Natural killer cell (primary cell): ENCODE measurements at regions not wholly inside any gene's neighbourhood (a gene's known extent, or its start where the extent isn't known, plus 50 kb on each side); places are given as distances from the start of the nearest gene placed in this dataset.
"Not testable (repeated sequence)": the region's sequence is repeated elsewhere in the genome, so short reads cannot be mapped to it uniquely, and the experiment has no call there.

ENCODE experiments used
- ATAC-seq, 3 donors: fragments of 150-1000 bp in 2 of 3; fragments of 200-7000 bp in 1 of 3; cut with Tn5 transposase; 1 replicate in 1 of 3; 2 replicates in 2 of 3; pipeline ENCODE4 v1.10.0; 2021; ENCODE audit warnings: mild to moderate bottlenecking in 2 of 3, moderate library complexity in 2 of 3
- DNase-seq, 2 donors: peaks; one replicate each; pipeline versions ENCODE4 v3.0.0 to v3.0.0-alpha.2; 2013 to 2021; ENCODE audit warnings: mixed read lengths in 1 of 2
- H3K27ac ChIP-seq: one replicate; pipeline ENCODE4 v1.5.1; 2013; ENCODE audit warnings: mild to moderate bottlenecking, low read length
- H3K27me3 ChIP-seq: one replicate; pipeline ENCODE4 v1.6.1; 2013; ENCODE audit warnings: low read length; ENCODE audit not compliant: control insufficient read depth, insufficient read depth
- H3K36me3 ChIP-seq: one replicate; pipeline ENCODE4 v1.6.1; 2013; ENCODE audit warnings: low read length; ENCODE audit not compliant: control insufficient read depth, insufficient read depth
- H3K4me1 ChIP-seq: one replicate; pipeline ENCODE4 v1.6.1; 2013; ENCODE audit warnings: low read length; ENCODE audit not compliant: control insufficient read depth, insufficient read depth
- H3K4me3 ChIP-seq: one replicate; pipeline ENCODE4 v1.5.1; 2013; ENCODE audit warnings: low read length
- H3K9me3 ChIP-seq: one replicate; pipeline ENCODE4 v1.6.1; 2013; ENCODE audit warnings: low read length; ENCODE audit not compliant: control insufficient read depth, insufficient read depth
- H3K27ac Mint-ChIP-seq, 2 donors: one replicate each; pipeline ENCODE4 v1.8.0; 2022; ENCODE audit warnings: mild to moderate bottlenecking in 2 of 2, mixed read lengths in 2 of 2, moderate library complexity in 1 of 2
- H3K27me3 Mint-ChIP-seq, 2 donors: one replicate each; pipeline ENCODE4 v1.8.0; 2022; ENCODE audit warnings: low read depth in 2 of 2, mixed read lengths in 2 of 2
- H3K36me3 Mint-ChIP-seq: one replicate; pipeline ENCODE4 v1.8.0; 2022; ENCODE audit warnings: mixed read lengths
- H3K4me1 Mint-ChIP-seq, 2 donors: one replicate each; pipeline ENCODE4 v1.8.0; 2022; ENCODE audit warnings: mixed read lengths in 2 of 2
- H3K4me3 Mint-ChIP-seq: one replicate; pipeline ENCODE4 v1.8.0; 2022; ENCODE audit warnings: mild to moderate bottlenecking, moderate library complexity, mixed read lengths
- H3K9me3 Mint-ChIP-seq, 2 donors: one replicate each; pipeline ENCODE4 v1.8.0; 2022; ENCODE audit warnings: mixed read lengths in 2 of 2
- WGBS: methylation state at CpG from one replicate; pipeline ENCODE4 v1.1.7; 2013; ENCODE audit warnings: missing lambda C conversion rate; ENCODE audit not compliant: insufficient coverage; 5-methylcytosine and 5-hydroxymethylcytosine counted together
- intact Hi-C: fragments of 100-400 bp; cut with micrococcal nuclease; formaldehyde crosslinking; loops from one replicate; pipeline ENCODE4 v1.14.2; 2022
- TF ChIP-seq, protein P1 (sequence below): fragments of 200-600 bp; IDR thresholded peaks from one replicate; pipeline ENCODE4 v1.8.0; 2022; ENCODE audit warnings: antibody characterized with exemption

DNA sequence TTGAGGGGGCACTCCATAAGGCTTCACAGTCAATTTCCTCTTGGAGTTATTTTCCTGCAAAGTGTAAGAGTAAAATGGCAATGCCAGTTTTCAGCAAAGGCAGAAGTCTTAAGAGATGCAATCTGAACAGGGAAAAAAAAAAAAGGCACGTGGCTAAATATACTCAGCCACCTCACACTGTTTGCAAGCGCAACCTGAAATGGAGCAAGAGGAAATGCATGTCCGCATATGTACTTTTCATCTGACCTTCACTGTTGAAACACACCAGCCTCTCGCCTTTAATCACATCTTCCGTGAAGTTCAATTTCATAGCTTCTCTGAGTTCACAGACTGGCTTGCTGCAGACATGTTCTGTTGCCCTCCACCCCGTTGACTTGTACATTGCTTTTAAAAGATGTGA is 101.4 kb downstream of the KATNIP start:
- Histone ChIP-seq H3K36me3 (peaks cover 2% of the 10 kb centered on the region), H3K27me3 (no peaks in the 10 kb centered on the region), H3K27ac (no peak overlapping the region), H3K4me3 (no peak overlapping the region), H3K9me3 (no peaks in the 10 kb centered on the region), H3K4me1 (no peaks in the 10 kb centered on the region)
- Mint-ChIP-seq H3K27ac (no peak overlapping the region), H3K9me3 (no peaks in the 10 kb centered on the region), H3K27me3 (no peaks in the 10 kb centered on the region), H3K4me1 (no peaks in the 10 kb centered on the region), H3K36me3 (no peaks in the 10 kb centered on the region), H3K4me3 (no peak overlapping the region)
- WGBS = 89% methylated on average over 6 of the region's 6 CpGs
- DNase-seq (no peak), ATAC-seq (no peak)
- TF ChIP-seq, protein P1, sequence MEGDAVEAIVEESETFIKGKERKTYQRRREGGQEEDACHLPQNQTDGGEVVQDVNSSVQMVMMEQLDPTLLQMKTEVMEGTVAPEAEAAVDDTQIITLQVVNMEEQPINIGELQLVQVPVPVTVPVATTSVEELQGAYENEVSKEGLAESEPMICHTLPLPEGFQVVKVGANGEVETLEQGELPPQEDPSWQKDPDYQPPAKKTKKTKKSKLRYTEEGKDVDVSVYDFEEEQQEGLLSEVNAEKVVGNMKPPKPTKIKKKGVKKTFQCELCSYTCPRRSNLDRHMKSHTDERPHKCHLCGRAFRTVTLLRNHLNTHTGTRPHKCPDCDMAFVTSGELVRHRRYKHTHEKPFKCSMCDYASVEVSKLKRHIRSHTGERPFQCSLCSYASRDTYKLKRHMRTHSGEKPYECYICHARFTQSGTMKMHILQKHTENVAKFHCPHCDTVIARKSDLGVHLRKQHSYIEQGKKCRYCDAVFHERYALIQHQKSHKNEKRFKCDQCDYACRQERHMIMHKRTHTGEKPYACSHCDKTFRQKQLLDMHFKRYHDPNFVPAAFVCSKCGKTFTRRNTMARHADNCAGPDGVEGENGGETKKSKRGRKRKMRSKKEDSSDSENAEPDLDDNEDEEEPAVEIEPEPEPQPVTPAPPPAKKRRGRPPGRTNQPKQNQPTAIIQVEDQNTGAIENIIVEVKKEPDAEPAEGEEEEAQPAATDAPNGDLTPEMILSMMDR = no peak
- intact Hi-C loops = no loop called here

DNA sequence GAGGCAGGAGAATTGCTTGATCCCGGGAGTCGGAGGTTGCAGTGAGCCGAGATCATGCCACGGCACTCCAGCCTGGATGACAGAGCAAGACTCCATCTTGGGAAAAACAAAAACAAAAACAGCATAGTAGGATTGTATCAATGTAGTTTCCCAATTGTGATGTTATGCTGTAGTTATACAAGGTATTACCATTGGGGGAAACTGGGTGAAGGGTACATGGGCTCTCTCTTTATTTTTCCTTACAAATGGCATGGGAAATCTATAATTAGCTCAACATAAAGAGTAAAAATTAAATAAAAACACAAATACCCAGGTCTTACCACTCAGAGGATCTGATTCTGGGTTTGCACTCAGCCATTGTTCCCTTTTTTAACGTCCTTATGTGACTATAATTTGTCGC is 107.9 kb downstream of the KATNIP start:
- H3K4me1 Mint-ChIP-seq = no peaks in the 10 kb centered on the region
- no peaks in the 10 kb centered on the region for H3K27me3 ChIP-seq
- H3K36me3 ChIP-seq = peaks cover 2% of the 10 kb centered on the region
- H3K27ac ChIP-seq = no peak overlapping the region
- intact Hi-C loops = no loop called here
- H3K4me3 Mint-ChIP-seq = no peak overlapping the region
- TF ChIP-seq, protein P1 = no peak
- WGBS = 97% methylated on average over 6 of the region's 6 CpGs
- no peaks in the 10 kb centered on the region for H3K36me3 Mint-ChIP-seq
- H3K9me3 ChIP-seq = no peaks in the 10 kb centered on the region
- no peaks in the 10 kb centered on the region for H3K9me3 Mint-ChIP-seq
- no peak overlapping the region for H3K27ac Mint-ChIP-seq
- ATAC-seq (no peak), DNase-seq (no peak)
- no peaks in the 10 kb centered on the region for H3K4me1 ChIP-seq
- no peak overlapping the region for H3K4me3 ChIP-seq
- no peaks in the 10 kb centered on the region for H3K27me3 Mint-ChIP-seq

DNA sequence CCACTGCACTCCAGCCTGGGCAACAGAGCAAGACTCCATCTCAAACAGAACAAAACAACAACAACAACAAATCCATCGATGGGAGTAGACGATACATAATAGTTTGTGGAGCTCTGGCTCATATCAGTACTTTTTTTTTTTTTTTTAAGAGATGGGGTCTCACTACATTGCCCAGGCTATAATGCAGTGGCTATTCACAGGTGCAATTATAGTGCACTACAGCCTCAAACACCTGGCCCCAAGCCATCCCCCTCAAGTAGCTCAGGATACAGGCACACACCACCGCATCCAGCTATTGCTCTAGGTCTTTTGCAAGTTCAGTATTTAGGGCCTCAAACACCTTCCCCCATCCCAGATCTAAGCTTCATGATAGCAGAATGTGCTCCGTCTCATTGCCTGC is 110.6 kb downstream of the KATNIP start:
- 99% methylated on average over 4 of the region's 4 CpGs for WGBS
- Histone ChIP-seq H3K36me3 (peaks cover 2% of the 10 kb centered on the region), H3K4me3 (no peak overlapping the region), H3K27ac (no peak overlapping the region), H3K9me3 (no peaks in the 10 kb centered on the region), H3K27me3 (no peaks in the 10 kb centered on the region), H3K4me1 (no peaks in the 10 kb centered on the region)
- DNase-seq = no peak
- Mint-ChIP-seq H3K9me3 (no peaks in the 10 kb centered on the region), H3K4me3 (no peak overlapping the region), H3K27ac (no peak overlapping the region), H3K27me3 (no peaks in the 10 kb centered on the region), H3K36me3 (no peaks in the 10 kb centered on the region), H3K4me1 (no peaks in the 10 kb centered on the region)
- TF ChIP-seq, protein P1 = no peak
- intact Hi-C loops = no loop called here
- ATAC-seq = no peak

DNA sequence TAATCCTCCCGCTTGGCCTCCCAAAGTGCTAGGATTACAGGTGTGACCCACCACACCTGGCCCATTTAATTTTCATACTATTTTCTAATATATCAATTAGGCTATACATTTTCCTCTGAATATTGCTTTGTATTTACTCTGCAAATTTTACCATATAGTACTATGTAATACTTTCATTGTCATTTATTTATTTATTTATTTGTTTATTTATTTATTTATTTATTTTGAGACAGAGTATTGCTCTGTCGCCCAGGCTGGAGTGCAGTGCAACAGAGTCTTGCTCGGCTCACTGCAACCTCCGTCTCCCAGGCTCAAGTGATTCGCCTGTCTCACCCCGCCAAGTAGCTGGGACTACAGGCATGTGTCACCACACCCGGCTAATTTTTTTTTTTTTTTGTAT is 113.3 kb downstream of the KATNIP start:
- H3K4me3 ChIP-seq, H3K36me3 Mint-ChIP-seq, H3K27me3 Mint-ChIP-seq, ATAC-seq, H3K4me3 Mint-ChIP-seq, H3K27me3 ChIP-seq, intact Hi-C loops, H3K27ac ChIP-seq, DNase-seq, H3K4me1 ChIP-seq, H3K9me3 ChIP-seq, H3K27ac Mint-ChIP-seq, H3K4me1 Mint-ChIP-seq, H3K36me3 ChIP-seq, H3K9me3 Mint-ChIP-seq: not testable (repeated sequence)
- WGBS = 97% methylated on average over 7 of the region's 7 CpGs
